Transverse colon (tissue), 4 donors: ENCODE measurements at regions not wholly inside any gene's neighbourhood (a gene's known extent, or its start where the extent isn't known, plus 50 kb on each side); places are given as distances from the start of the nearest gene placed in this dataset.

Source experiments
- DNase-seq: peaks from one replicate; pipeline ENCODE4 v3.0.0-alpha.2; 2019
- H3K27ac ChIP-seq, 4 donors: fragments of 200-600 bp; sonication (generic); 2 replicates each; pipeline ENCODE4 v1.5.1; 2016 to 2018; ENCODE audit warnings: inconsistent platforms in 4 of 4
- H3K27me3 ChIP-seq: fragments of 200-600 bp; sonication (generic); 2 replicates; pipeline ENCODE4 v1.5.1; 2017; ENCODE audit warnings: inconsistent platforms
- H3K36me3 ChIP-seq, 4 donors: fragments of 200-600 bp; sonication (generic); 2 replicates each; pipeline ENCODE4 v1.5.1; 2017 to 2019; ENCODE audit warnings: inconsistent platforms in 4 of 4
- H3K4me1 ChIP-seq, 4 donors: fragments of 200-600 bp; sonication (generic); 2 replicates each; pipeline ENCODE4 v1.5.1; 2017 to 2020; ENCODE audit warnings: inconsistent platforms in 4 of 4
- H3K4me3 ChIP-seq, 4 donors: fragments of 200-600 bp; sonication (generic); 1 replicate in 1 of 4; 2 replicates in 3 of 4; pipeline versions ENCODE4 v1.5.1 to v1.6.1; 2017 to 2019; ENCODE audit warnings: inconsistent platforms in 4 of 4
- H3K9me3 ChIP-seq, 2 donors: fragments of 200-600 bp; sonication (generic); 2 replicates each; pipeline ENCODE4 v1.5.1; 2017 to 2019; ENCODE audit warnings: inconsistent platforms in 2 of 2
- CTCF ChIP-seq, 5 experiments: fragments of 200-600 bp in 3 of 5; fragments of 450-650 bp in 2 of 5; sonication (generic) in 3 of 5; IDR thresholded peaks; 1 replicate in 2 of 5; 2 replicates in 3 of 5; pipeline ENCODE4 v1.5.1; 2016 to 2017; ENCODE audit warnings: antibody characterized with exemption in 5 of 5, inconsistent platforms in 3 of 5, mild to moderate bottlenecking in 2 of 5, moderate library complexity in 1 of 5
- EP300 ChIP-seq: sonication (generic); formaldehyde crosslinking; IDR thresholded peaks from one replicate; pipeline ENCODE4 v1.6.1; 2017; ENCODE audit warnings: antibody characterized with exemption, low read depth
- POLR2A ChIP-seq: fragments of 450-650 bp; IDR thresholded peaks from one replicate; pipeline ENCODE4 v1.6.1; 2016; ENCODE audit warnings: antibody characterized with exemption, mild to moderate bottlenecking, moderate library complexity
- POLR2AphosphoS5 ChIP-seq, 3 donors: sonication (generic); formaldehyde crosslinking; IDR thresholded peaks; one replicate each; pipeline ENCODE4 v1.6.1; 2016; ENCODE audit warnings: antibody characterized with exemption in 3 of 3
- WGBS, 2 donors: methylation state at CpG; one replicate each; pipeline ENCODE4 v1.1.5; 2018; ENCODE audit warnings: low coverage in 1 of 2; 5-methylcytosine and 5-hydroxymethylcytosine counted together
- in situ Hi-C, 4 donors: fragments of 200-750 bp; cut with MboI; loops; one replicate each; pipeline versions ENCODE4 v1.15.0 to v1.15.1; 2017; ENCODE audit warnings: low sequenced_read_pairs in 3 of 4, low pct_ligation_motif_present in 1 of 4, low pct_unique_long_range_greater_than_20kb in 1 of 4
- intact Hi-C: fragments of 100-400 bp; cut with DNase I; formaldehyde crosslinking; loops from one replicate; pipeline ENCODE4 v1.15.1; 2023; ENCODE audit warnings: low total_unique reads

- TF ChIP-seq EP300 (no peak), POLR2AphosphoS5 (IDR thresholded peaks at IDR 0.05) (no peak), POLR2A (no peak), CTCF (IDR thresholded peaks at IDR 0.05) (no peak)
- DNase-seq, result no peak
- Histone ChIP-seq H3K4me3 (no peak overlapping the region), H3K4me1 (no peaks in the 10 kb centered on the region), H3K27me3 (peaks cover 55% of the 10 kb centered on the region), H3K36me3 (no peaks in the 10 kb centered on the region), H3K9me3 (no peaks in the 10 kb centered on the region), H3K27ac (no peak overlapping the region)
- WGBS, 2 donors, result 15 to 46% methylated on average over 5 to 12 of the region's 12 CpGs
- in situ Hi-C loops (no loop called here), intact Hi-C loops (no loop called here)
Measured at GRCh38 chr16:86827521-86827920, 249.2 kb downstream of the FOXL1 start.

GRCh38 chr16:86828202-86828601 lies 249.9 kb downstream of the FOXL1 start:
- H3K27ac ChIP-seq, result no peak overlapping the region

GRCh38 chr16:86828653-86829052 lies 250.3 kb downstream of the FOXL1 start:
- TF ChIP-seq POLR2AphosphoS5 (IDR thresholded peaks at IDR 0.05) (no peak), CTCF (IDR thresholded peaks at IDR 0.05) (no peak), POLR2A (no peak), EP300 (no peak)
- intact Hi-C loops (no loop called here), in situ Hi-C loops (no loop called here)
- Histone ChIP-seq H3K27me3 (peaks cover 53% of the 10 kb centered on the region), H3K36me3 (no peaks in the 10 kb centered on the region), H3K4me1 (peaks cover 0 to 4% (median 0%) of the 10 kb centered on the region in 4 donors), H3K9me3 (no peaks in the 10 kb centered on the region), H3K27ac (no peak overlapping the region), H3K4me3 (no peak overlapping the region)
- 68 to 90% methylated on average over 4 to 11 of the region's 11 CpGs for WGBS, 2 donors
- no peak for DNase-seq

More at GRCh38 chr16:86828202-86828601, 249.9 kb downstream of the FOXL1 start:
- DNase-seq, result no peak
- Histone ChIP-seq H3K9me3 (no peaks in the 10 kb centered on the region), H3K27me3 (peaks cover 53% of the 10 kb centered on the region), H3K4me1 (peaks cover 0 to 2% (median 0%) of the 10 kb centered on the region in 4 donors), H3K4me3 (no peak overlapping the region), H3K36me3 (no peaks in the 10 kb centered on the region)
- in situ Hi-C loops (no loop called here), intact Hi-C loops (no loop called here)
- WGBS, 2 donors, result 58 to 78% methylated on average over 5 to 6 of the region's 6 CpGs
- no peak for TF ChIP-seq EP300
- TF ChIP-seq POLR2AphosphoS5 (IDR thresholded peaks at IDR 0.05), result no peak
- no peak for TF ChIP-seq POLR2A
- TF ChIP-seq CTCF (IDR thresholded peaks at IDR 0.05), result no peak

- Histone ChIP-seq H3K4me1 (peaks cover 0 to 4% (median 0%) of the 10 kb centered on the region in 4 donors), H3K9me3 (no peaks in the 10 kb centered on the region), H3K36me3 (no peaks in the 10 kb centered on the region), H3K27ac (no peak overlapping the region), H3K4me3 (no peak overlapping the region), H3K27me3 (peaks cover 29% of the 10 kb centered on the region)
- in situ Hi-C loops, result no loop called here
- TF ChIP-seq CTCF (IDR thresholded peaks at IDR 0.05), result no peak
- TF ChIP-seq EP300, result no peak
- TF ChIP-seq POLR2A, result no peak
- no peak for TF ChIP-seq POLR2AphosphoS5 (IDR thresholded peaks at IDR 0.05)
- DNase-seq, result no peak
- intact Hi-C loops, result loop anchor here (10.0 kb wide), 1 partner anchor 47 kb away; no protein-coding TSS in a partner anchor
- WGBS, 2 donors, result 72 to 88% methylated on average over 2 to 5 of the region's 5 CpGs
Measured at GRCh38 chr16:86831366-86831765, 253.0 kb downstream of the FOXL1 start.
